Transverse colon (tissue), 4 donors: ENCODE measurements at regions not wholly inside any gene's neighbourhood (a gene's known extent, or its start where the extent isn't known, plus 50 kb on each side); places are given as distances from the start of the nearest gene placed in this dataset.

ENCODE experiments used
- DNase-seq: peaks from one replicate; pipeline ENCODE4 v3.0.0-alpha.2; 2019
- H3K27ac ChIP-seq, 4 donors: fragments of 200-600 bp; sonication (generic); 2 replicates each; pipeline ENCODE4 v1.5.1; 2016 to 2018; ENCODE audit warnings: inconsistent platforms in 4 of 4
- H3K27me3 ChIP-seq: fragments of 200-600 bp; sonication (generic); 2 replicates; pipeline ENCODE4 v1.5.1; 2017; ENCODE audit warnings: inconsistent platforms
- H3K36me3 ChIP-seq, 4 donors: fragments of 200-600 bp; sonication (generic); 2 replicates each; pipeline ENCODE4 v1.5.1; 2017 to 2019; ENCODE audit warnings: inconsistent platforms in 4 of 4
- H3K4me1 ChIP-seq, 4 donors: fragments of 200-600 bp; sonication (generic); 2 replicates each; pipeline ENCODE4 v1.5.1; 2017 to 2020; ENCODE audit warnings: inconsistent platforms in 4 of 4
- H3K4me3 ChIP-seq, 4 donors: fragments of 200-600 bp; sonication (generic); 1 replicate in 1 of 4; 2 replicates in 3 of 4; pipeline versions ENCODE4 v1.5.1 to v1.6.1; 2017 to 2019; ENCODE audit warnings: inconsistent platforms in 4 of 4
- H3K9me3 ChIP-seq, 2 donors: fragments of 200-600 bp; sonication (generic); 2 replicates each; pipeline ENCODE4 v1.5.1; 2017 to 2019; ENCODE audit warnings: inconsistent platforms in 2 of 2
- EP300 ChIP-seq: sonication (generic); formaldehyde crosslinking; IDR thresholded peaks from one replicate; pipeline ENCODE4 v1.6.1; 2017; ENCODE audit warnings: antibody characterized with exemption, low read depth
- POLR2A ChIP-seq: fragments of 450-650 bp; IDR thresholded peaks from one replicate; pipeline ENCODE4 v1.6.1; 2016; ENCODE audit warnings: antibody characterized with exemption, mild to moderate bottlenecking, moderate library complexity
- POLR2AphosphoS5 ChIP-seq, 3 donors: sonication (generic); formaldehyde crosslinking; IDR thresholded peaks; one replicate each; pipeline ENCODE4 v1.6.1; 2016; ENCODE audit warnings: antibody characterized with exemption in 3 of 3
- WGBS, 2 donors: methylation state at CpG; one replicate each; pipeline ENCODE4 v1.1.5; 2018; ENCODE audit warnings: low coverage in 1 of 2; 5-methylcytosine and 5-hydroxymethylcytosine counted together
- in situ Hi-C, 4 donors: fragments of 200-750 bp; cut with MboI; loops; one replicate each; pipeline versions ENCODE4 v1.15.0 to v1.15.1; 2017; ENCODE audit warnings: low sequenced_read_pairs in 3 of 4, low pct_ligation_motif_present in 1 of 4, low pct_unique_long_range_greater_than_20kb in 1 of 4
- intact Hi-C: fragments of 100-400 bp; cut with DNase I; formaldehyde crosslinking; loops from one replicate; pipeline ENCODE4 v1.15.1; 2023; ENCODE audit warnings: low total_unique reads
- TF ChIP-seq, protein P1 (sequence below), 5 experiments: fragments of 200-600 bp in 3 of 5; fragments of 450-650 bp in 2 of 5; sonication (generic) in 3 of 5; IDR thresholded peaks; 1 replicate in 2 of 5; 2 replicates in 3 of 5; pipeline ENCODE4 v1.5.1; 2016 to 2017; ENCODE audit warnings: antibody characterized with exemption in 5 of 5, inconsistent platforms in 3 of 5, mild to moderate bottlenecking in 2 of 5, moderate library complexity in 1 of 5

DNA sequence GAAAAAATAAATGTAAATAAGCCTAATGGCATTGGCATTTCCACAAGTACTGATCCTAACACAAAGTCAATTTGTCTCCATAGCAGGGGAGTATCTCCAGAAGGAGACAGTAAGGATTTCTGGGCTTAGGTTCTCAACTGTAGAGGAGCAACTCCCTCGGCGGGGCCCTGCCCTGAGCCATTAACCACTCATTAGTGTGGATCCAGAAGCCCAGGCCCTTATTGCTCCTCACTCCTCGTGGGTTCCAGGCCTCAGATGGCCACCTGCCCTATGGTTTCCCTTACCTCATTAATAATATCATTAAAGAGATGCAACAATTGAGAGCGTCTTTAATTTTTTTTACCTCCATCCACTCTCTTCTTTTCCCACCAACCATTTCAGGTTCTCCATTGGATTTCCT is 85.3 kb upstream of the CLDN18 start:
- intact Hi-C loops: no loop called here
- WGBS, 2 donors: 71 to 83% methylated on average over 1 to 4 of the region's 4 CpGs
- no peak overlapping the region for H3K27ac ChIP-seq
- no peaks in the 10 kb centered on the region for H3K36me3 ChIP-seq
- in situ Hi-C loops: loop anchor here (25.0 kb wide), 1 partner anchor 812 kb away; no protein-coding TSS in a partner anchor
- H3K9me3 ChIP-seq: no peaks in the 10 kb centered on the region
- H3K4me1 ChIP-seq: no peaks in the 10 kb centered on the region
- TF ChIP-seq, protein P1, sequence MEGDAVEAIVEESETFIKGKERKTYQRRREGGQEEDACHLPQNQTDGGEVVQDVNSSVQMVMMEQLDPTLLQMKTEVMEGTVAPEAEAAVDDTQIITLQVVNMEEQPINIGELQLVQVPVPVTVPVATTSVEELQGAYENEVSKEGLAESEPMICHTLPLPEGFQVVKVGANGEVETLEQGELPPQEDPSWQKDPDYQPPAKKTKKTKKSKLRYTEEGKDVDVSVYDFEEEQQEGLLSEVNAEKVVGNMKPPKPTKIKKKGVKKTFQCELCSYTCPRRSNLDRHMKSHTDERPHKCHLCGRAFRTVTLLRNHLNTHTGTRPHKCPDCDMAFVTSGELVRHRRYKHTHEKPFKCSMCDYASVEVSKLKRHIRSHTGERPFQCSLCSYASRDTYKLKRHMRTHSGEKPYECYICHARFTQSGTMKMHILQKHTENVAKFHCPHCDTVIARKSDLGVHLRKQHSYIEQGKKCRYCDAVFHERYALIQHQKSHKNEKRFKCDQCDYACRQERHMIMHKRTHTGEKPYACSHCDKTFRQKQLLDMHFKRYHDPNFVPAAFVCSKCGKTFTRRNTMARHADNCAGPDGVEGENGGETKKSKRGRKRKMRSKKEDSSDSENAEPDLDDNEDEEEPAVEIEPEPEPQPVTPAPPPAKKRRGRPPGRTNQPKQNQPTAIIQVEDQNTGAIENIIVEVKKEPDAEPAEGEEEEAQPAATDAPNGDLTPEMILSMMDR (IDR thresholded peaks at IDR 0.05): no peak
- TF ChIP-seq POLR2A (no peak), POLR2AphosphoS5 (IDR thresholded peaks at IDR 0.05) (no peak), EP300 (no peak)
- no peaks in the 10 kb centered on the region for H3K27me3 ChIP-seq
- DNase-seq: no peak
- no peak overlapping the region for H3K4me3 ChIP-seq

DNA sequence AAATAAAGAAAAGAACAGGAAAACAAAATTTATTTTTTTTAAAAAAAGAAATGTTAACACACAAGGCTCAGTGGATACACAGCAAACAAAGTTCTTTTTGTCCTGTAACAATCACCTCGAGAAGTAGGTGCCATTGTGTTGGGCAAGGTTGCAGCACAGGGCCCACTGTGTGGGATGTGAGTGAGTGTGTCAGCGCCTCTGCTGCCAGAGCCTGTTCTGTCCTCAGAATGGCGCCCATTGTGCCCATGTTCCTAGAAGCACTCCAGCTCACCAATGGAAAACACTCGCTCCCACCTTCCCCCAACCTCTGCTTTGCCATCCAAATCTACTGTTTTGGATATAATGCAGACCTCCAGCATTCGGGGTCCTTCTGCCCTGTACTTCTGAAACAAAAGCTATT is 84.9 kb upstream of the CLDN18 start:
- DNase-seq: no peak
- in situ Hi-C loops (loop anchor here (25.0 kb wide), 1 partner anchor 813 kb away; no protein-coding TSS in a partner anchor), intact Hi-C loops (no loop called here)
- WGBS, 2 donors: 82 to 87% methylated on average over 3 to 5 of the region's 5 CpGs
- Histone ChIP-seq H3K4me3 (no peak overlapping the region), H3K4me1 (no peaks in the 10 kb centered on the region), H3K27ac (no peak overlapping the region), H3K27me3 (no peaks in the 10 kb centered on the region), H3K9me3 (no peaks in the 10 kb centered on the region), H3K36me3 (no peaks in the 10 kb centered on the region)
- TF ChIP-seq POLR2A (no peak), POLR2AphosphoS5 (IDR thresholded peaks at IDR 0.05) (no peak), EP300 (no peak)
- TF ChIP-seq, protein P1 (IDR thresholded peaks at IDR 0.05): no peak

GRCh38 chr3:137926991-137927390 is 83.0 kb upstream of the CLDN18 start:
- intact Hi-C loops: no loop called here
- Histone ChIP-seq H3K27me3 (no peaks in the 10 kb centered on the region), H3K4me1 (no peaks in the 10 kb centered on the region), H3K36me3 (no peaks in the 10 kb centered on the region), H3K4me3 (no peak overlapping the region), H3K27ac (no peak overlapping the region), H3K9me3 (no peaks in the 10 kb centered on the region)
- WGBS, 2 donors: 79% methylated on average over 2 of the region's 2 CpGs; no CpG with 5 or more reads in 1 of the 2 donors
- in situ Hi-C loops: loop anchor here (25.0 kb wide), 1 partner anchor 815 kb away; no protein-coding TSS in a partner anchor
- no peak for DNase-seq
- TF ChIP-seq EP300 (no peak), POLR2AphosphoS5 (IDR thresholded peaks at IDR 0.05) (no peak), POLR2A (no peak)
- TF ChIP-seq, protein P1 (IDR thresholded peaks at IDR 0.05): no peak

- Histone ChIP-seq H3K4me3 (no peak overlapping the region), H3K27ac (no peak overlapping the region), H3K36me3 (no peaks in the 10 kb centered on the region), H3K9me3 (no peaks in the 10 kb centered on the region), H3K4me1 (no peaks in the 10 kb centered on the region), H3K27me3 (no peaks in the 10 kb centered on the region)
- DNase-seq: no peak
- TF ChIP-seq EP300: no peak
- TF ChIP-seq POLR2A: no peak
- TF ChIP-seq, protein P1 (IDR thresholded peaks at IDR 0.05): no peak
- TF ChIP-seq POLR2AphosphoS5 (IDR thresholded peaks at IDR 0.05): no peak
- in situ Hi-C loops: loop anchor here (25.0 kb wide), 1 partner anchor 819 kb away; no protein-coding TSS in a partner anchor
- intact Hi-C loops: no loop called here
- WGBS, 2 donors: 62 to 63% methylated on average over 3 of the region's 3 CpGs
These were observed 79.0 kb upstream of the CLDN18 start for GRCh38 chr3:137930976-137931375.
